ENCODE measurements at regions not wholly inside any gene's neighbourhood (a gene's known extent, or its start where the extent isn't known, plus 50 kb on each side); places are given as distances from the start of the nearest gene placed in this dataset.

DNA sequence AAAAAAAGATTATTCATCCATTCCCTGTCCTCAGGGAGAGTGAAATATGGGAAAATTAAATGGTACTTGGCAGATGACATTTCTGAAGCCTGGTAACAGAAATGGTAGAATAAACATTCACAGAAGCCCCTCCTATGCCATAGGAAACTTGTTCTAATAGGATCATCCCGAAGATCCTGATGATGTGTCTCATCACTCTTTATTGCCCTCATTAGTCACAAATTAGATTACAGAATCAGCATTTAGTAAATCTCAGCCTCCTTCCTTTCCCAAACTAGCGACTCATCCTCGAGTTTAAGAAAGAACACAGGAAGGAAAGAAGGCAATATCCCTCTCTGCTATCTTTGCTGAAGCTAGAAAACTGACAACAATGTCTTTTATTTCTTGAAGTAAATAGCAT is 154.4 kb downstream of the TMEM200A start:
- Histone ChIP-seq H2AFZ (ENCODE audit: low read depth, low read length) (no peak overlapping the region), H3K4me1 (ENCODE audit: control insufficient read depth, insufficient read depth, low read depth, low read length) (no peaks in the 10 kb centered on the region), H2AK5ac (ENCODE audit: low read length, severe bottlenecking) (no peak overlapping the region), H2BK15ac (ENCODE audit: low read depth, poor library complexity, severe bottlenecking) (no peak overlapping the region), H3K23ac (ENCODE audit: low read length in 2 of 2) (no peak overlapping the region), H3K36me3 (ENCODE audit: control insufficient read depth in 1 of 2, insufficient read depth in 2 of 2, low read depth in 1 of 2, low read length in 2 of 2) (no peaks in the 10 kb centered on the region), H3K9me3 (ENCODE audit: control insufficient read depth, low read length) (no peaks in the 10 kb centered on the region), H3K4ac (ENCODE audit: low read depth in 1 of 2, low read length in 2 of 2) (no peak overlapping the region), H3K27me3 (ENCODE audit: control insufficient read depth in 1 of 2, insufficient read depth in 1 of 2, low read length in 2 of 2) (no peaks in the 10 kb centered on the region), H4K8ac (ENCODE audit: low read length) (no peak overlapping the region), H3K27ac (ENCODE audit: low read length, poor library complexity, severe bottlenecking) (no peak overlapping the region), H3K4me3 (ENCODE audit: insufficient read depth in 1 of 2, low read depth in 1 of 2, low read length in 2 of 2) (no peak overlapping the region), H4K91ac (ENCODE audit: low read length) (no peak overlapping the region), H3K4me2 (ENCODE audit: low read length, poor library complexity, severe bottlenecking) (no peak overlapping the region), H2BK12ac (ENCODE audit: low read length in 2 of 2) (no peak overlapping the region), H2BK120ac (ENCODE audit: low read depth, low read length) (no peak overlapping the region), H3K79me1 (replicated peaks; ENCODE audit: low read length, poor library complexity, severe bottlenecking) (no peaks in the 10 kb centered on the region), H3K14ac (ENCODE audit: low read length in 2 of 2) (no peak overlapping the region), H3K18ac (ENCODE audit: low read depth in 1 of 2, low read length in 2 of 2) (no peak overlapping the region), H3K9ac (ENCODE audit: low read length) (peak overlapping the region; percentile 47), H2BK5ac (ENCODE audit: low read depth, low read length, poor library complexity, severe bottlenecking) (no peak overlapping the region)
- WGBS: 35% methylated on average over 3 of the region's 3 CpGs
- no peak for DNase-seq

DNA sequence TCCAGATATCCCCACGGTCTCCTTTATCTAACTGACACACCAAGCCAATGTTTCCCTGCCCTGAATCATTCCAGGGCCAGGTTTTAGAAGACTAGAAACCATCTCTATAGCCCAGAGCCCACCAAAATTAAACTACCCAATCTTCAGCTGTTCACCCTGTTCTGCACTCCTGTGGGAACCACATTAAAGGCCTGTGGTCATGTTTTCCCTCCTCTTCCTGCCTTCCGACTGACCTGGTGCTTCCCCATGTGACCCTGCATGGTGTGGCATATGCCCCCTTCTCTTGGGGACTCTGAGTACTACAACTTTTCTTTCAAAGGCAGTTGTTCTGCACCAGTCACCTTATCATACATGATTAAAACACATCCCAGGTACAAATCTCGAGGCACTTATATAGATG is 155.0 kb downstream of the TMEM200A start:
- H2BK15ac ChIP-seq (ENCODE audit: low read depth, poor library complexity, severe bottlenecking): no peak overlapping the region
- H3K9ac ChIP-seq (ENCODE audit: low read length): peak overlapping the region; percentile 47
- H4K8ac ChIP-seq (ENCODE audit: low read length): no peak overlapping the region
- no peak overlapping the region for H2AFZ ChIP-seq (ENCODE audit: low read depth, low read length)
- H3K14ac ChIP-seq (ENCODE audit: low read length in 2 of 2): no peak overlapping the region
- no peaks in the 10 kb centered on the region for H3K4me1 ChIP-seq (ENCODE audit: control insufficient read depth, insufficient read depth, low read depth, low read length)
- H3K4ac ChIP-seq (ENCODE audit: low read depth in 1 of 2, low read length in 2 of 2): no peak overlapping the region
- no peak overlapping the region for H3K4me3 ChIP-seq (ENCODE audit: insufficient read depth in 1 of 2, low read depth in 1 of 2, low read length in 2 of 2)
- H4K91ac ChIP-seq (ENCODE audit: low read length): no peak overlapping the region
- H2BK12ac ChIP-seq (ENCODE audit: low read length in 2 of 2): no peak overlapping the region
- H3K27me3 ChIP-seq (ENCODE audit: control insufficient read depth in 1 of 2, insufficient read depth in 1 of 2, low read length in 2 of 2): no peaks in the 10 kb centered on the region
- no peaks in the 10 kb centered on the region for H3K9me3 ChIP-seq (ENCODE audit: control insufficient read depth, low read length)
- H3K27ac ChIP-seq (ENCODE audit: low read length, poor library complexity, severe bottlenecking): no peak overlapping the region
- no peak overlapping the region for H2BK120ac ChIP-seq (ENCODE audit: low read depth, low read length)
- no peak overlapping the region for H2BK5ac ChIP-seq (ENCODE audit: low read depth, low read length, poor library complexity, severe bottlenecking)
- H3K36me3 ChIP-seq (ENCODE audit: control insufficient read depth in 1 of 2, insufficient read depth in 2 of 2, low read depth in 1 of 2, low read length in 2 of 2): no peaks in the 10 kb centered on the region
- H3K4me2 ChIP-seq (ENCODE audit: low read length, poor library complexity, severe bottlenecking): no peak overlapping the region
- no peak overlapping the region for H2AK5ac ChIP-seq (ENCODE audit: low read length, severe bottlenecking)
- no peaks in the 10 kb centered on the region for H3K79me1 ChIP-seq (replicated peaks; ENCODE audit: low read length, poor library complexity, severe bottlenecking)
- no peak overlapping the region for H3K18ac ChIP-seq (ENCODE audit: low read depth in 1 of 2, low read length in 2 of 2)
- 95% methylated on average over 3 of the region's 3 CpGs for WGBS
- DNase-seq: no peak
- no peak overlapping the region for H3K23ac ChIP-seq (ENCODE audit: low read length in 2 of 2)

DNA sequence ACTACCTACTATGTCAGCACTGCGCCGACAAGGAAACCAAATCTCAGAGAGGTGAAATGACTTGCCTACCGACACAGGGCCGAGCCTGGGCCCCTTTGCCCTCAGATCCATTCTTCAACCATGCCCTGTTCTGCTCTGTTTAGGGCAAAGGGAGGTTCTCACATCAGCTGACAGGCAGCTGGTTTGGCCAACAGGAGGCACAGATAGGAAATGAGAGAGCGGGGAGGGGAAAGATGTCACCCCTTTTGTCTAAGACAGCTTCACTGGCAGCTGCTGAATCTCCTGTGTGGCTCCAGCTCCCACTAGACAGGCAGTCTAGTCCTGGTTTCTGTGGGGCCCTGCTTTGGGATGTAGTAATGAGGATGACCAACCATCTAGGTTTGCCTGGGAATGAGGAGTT is 158.7 kb downstream of the TMEM200A start:
- Histone ChIP-seq H2BK12ac (ENCODE audit: low read length in 2 of 2) (no peak overlapping the region), H3K9ac (ENCODE audit: low read length) (no peak overlapping the region), H2BK5ac (ENCODE audit: low read depth, low read length, poor library complexity, severe bottlenecking) (no peak overlapping the region), H3K14ac (ENCODE audit: low read length in 2 of 2) (no peak overlapping the region), H3K23ac (ENCODE audit: low read length in 2 of 2) (no peak overlapping the region), H3K4me1 (ENCODE audit: control insufficient read depth, insufficient read depth, low read depth, low read length) (no peaks in the 10 kb centered on the region), H3K4ac (ENCODE audit: low read depth in 1 of 2, low read length in 2 of 2) (no peak overlapping the region), H2AK5ac (ENCODE audit: low read length, severe bottlenecking) (no peak overlapping the region), H2AFZ (ENCODE audit: low read depth, low read length) (no peak overlapping the region), H2BK120ac (ENCODE audit: low read depth, low read length) (no peak overlapping the region), H3K36me3 (ENCODE audit: control insufficient read depth in 1 of 2, insufficient read depth in 2 of 2, low read depth in 1 of 2, low read length in 2 of 2) (no peaks in the 10 kb centered on the region), H3K18ac (ENCODE audit: low read depth in 1 of 2, low read length in 2 of 2) (no peak overlapping the region), H3K27me3 (ENCODE audit: control insufficient read depth in 1 of 2, insufficient read depth in 1 of 2, low read length in 2 of 2) (no peaks in the 10 kb centered on the region), H3K9me3 (ENCODE audit: control insufficient read depth, low read length) (no peaks in the 10 kb centered on the region), H3K79me1 (replicated peaks; ENCODE audit: low read length, poor library complexity, severe bottlenecking) (no peaks in the 10 kb centered on the region), H4K8ac (ENCODE audit: low read length) (no peak overlapping the region), H2BK15ac (ENCODE audit: low read depth, poor library complexity, severe bottlenecking) (no peak overlapping the region), H3K4me3 (ENCODE audit: insufficient read depth in 1 of 2, low read depth in 1 of 2, low read length in 2 of 2) (no peak overlapping the region), H3K4me2 (ENCODE audit: low read length, poor library complexity, severe bottlenecking) (no peak overlapping the region), H3K27ac (ENCODE audit: low read length, poor library complexity, severe bottlenecking) (no peak overlapping the region), H4K91ac (ENCODE audit: low read length) (no peak overlapping the region)
- 94% methylated on average over 5 of the region's 5 CpGs for WGBS
- no peak for DNase-seq

DNA sequence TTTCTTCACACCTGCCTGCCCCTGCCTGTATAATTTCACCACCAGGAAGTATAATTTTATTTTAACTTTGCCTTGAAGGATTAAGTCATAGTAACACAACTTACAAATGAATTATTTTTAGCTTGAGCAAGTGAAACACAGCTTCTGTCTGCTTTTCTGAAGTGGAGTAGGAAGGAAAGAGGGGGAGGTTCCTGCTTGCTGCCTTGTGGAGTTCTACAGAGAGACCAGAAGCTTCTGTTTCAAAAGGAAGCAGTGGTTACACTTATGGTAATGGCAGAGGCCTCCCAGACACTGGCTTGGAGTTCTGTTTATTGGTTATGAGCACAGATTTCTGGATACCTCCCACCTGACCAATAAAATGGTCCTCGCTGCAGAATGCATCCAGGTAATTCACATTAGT is 159.6 kb downstream of the TMEM200A start:
- no peak overlapping the region for H3K4ac ChIP-seq (ENCODE audit: low read depth in 1 of 2, low read length in 2 of 2)
- H2BK5ac ChIP-seq (ENCODE audit: low read depth, low read length, poor library complexity, severe bottlenecking): no peak overlapping the region
- H3K23ac ChIP-seq (ENCODE audit: low read length in 2 of 2): no peak overlapping the region
- no peak for DNase-seq
- H3K4me1 ChIP-seq (ENCODE audit: control insufficient read depth, insufficient read depth, low read depth, low read length): no peaks in the 10 kb centered on the region
- no peak overlapping the region for H2AK5ac ChIP-seq (ENCODE audit: low read length, severe bottlenecking)
- H3K36me3 ChIP-seq (ENCODE audit: control insufficient read depth in 1 of 2, insufficient read depth in 2 of 2, low read depth in 1 of 2, low read length in 2 of 2): no peaks in the 10 kb centered on the region
- H2AFZ ChIP-seq (ENCODE audit: low read depth, low read length): no peak overlapping the region
- no peak overlapping the region for H3K4me2 ChIP-seq (ENCODE audit: low read length, poor library complexity, severe bottlenecking)
- H3K9me3 ChIP-seq (ENCODE audit: control insufficient read depth, low read length): no peaks in the 10 kb centered on the region
- H3K79me1 ChIP-seq (replicated peaks; ENCODE audit: low read length, poor library complexity, severe bottlenecking): no peaks in the 10 kb centered on the region
- WGBS: no CpG with 5 or more reads among the region's 1 CpG
- no peak overlapping the region for H3K18ac ChIP-seq (ENCODE audit: low read depth in 1 of 2, low read length in 2 of 2)
- H3K14ac ChIP-seq (ENCODE audit: low read length in 2 of 2): no peak overlapping the region
- no peak overlapping the region for H4K8ac ChIP-seq (ENCODE audit: low read length)
- no peak overlapping the region for H2BK12ac ChIP-seq (ENCODE audit: low read length in 2 of 2)
- no peak overlapping the region for H4K91ac ChIP-seq (ENCODE audit: low read length)
- H3K9ac ChIP-seq (ENCODE audit: low read length): no peak overlapping the region
- no peak overlapping the region for H3K4me3 ChIP-seq (ENCODE audit: insufficient read depth in 1 of 2, low read depth in 1 of 2, low read length in 2 of 2)
- H3K27me3 ChIP-seq (ENCODE audit: control insufficient read depth in 1 of 2, insufficient read depth in 1 of 2, low read length in 2 of 2): no peaks in the 10 kb centered on the region
- H3K27ac ChIP-seq (ENCODE audit: low read length, poor library complexity, severe bottlenecking): no peak overlapping the region
- no peak overlapping the region for H2BK120ac ChIP-seq (ENCODE audit: low read depth, low read length)
- H2BK15ac ChIP-seq (ENCODE audit: low read depth, poor library complexity, severe bottlenecking): no peak overlapping the region
